Activated T-cell treated with anti-CD3 and anti-CD28 coated beads, Interleukin-2, amount 50 U/mL, for 1 hour (primary cell): ENCODE measurements at regions not wholly inside any gene's neighbourhood (a gene's known extent, or its start where the extent isn't known, plus 50 kb on each side); places are given as distances from the start of the nearest gene placed in this dataset.

Experiments
- DNase-seq: peaks from one replicate; pipeline ENCODE4 v3.0.0-alpha.2; 2020

DNA sequence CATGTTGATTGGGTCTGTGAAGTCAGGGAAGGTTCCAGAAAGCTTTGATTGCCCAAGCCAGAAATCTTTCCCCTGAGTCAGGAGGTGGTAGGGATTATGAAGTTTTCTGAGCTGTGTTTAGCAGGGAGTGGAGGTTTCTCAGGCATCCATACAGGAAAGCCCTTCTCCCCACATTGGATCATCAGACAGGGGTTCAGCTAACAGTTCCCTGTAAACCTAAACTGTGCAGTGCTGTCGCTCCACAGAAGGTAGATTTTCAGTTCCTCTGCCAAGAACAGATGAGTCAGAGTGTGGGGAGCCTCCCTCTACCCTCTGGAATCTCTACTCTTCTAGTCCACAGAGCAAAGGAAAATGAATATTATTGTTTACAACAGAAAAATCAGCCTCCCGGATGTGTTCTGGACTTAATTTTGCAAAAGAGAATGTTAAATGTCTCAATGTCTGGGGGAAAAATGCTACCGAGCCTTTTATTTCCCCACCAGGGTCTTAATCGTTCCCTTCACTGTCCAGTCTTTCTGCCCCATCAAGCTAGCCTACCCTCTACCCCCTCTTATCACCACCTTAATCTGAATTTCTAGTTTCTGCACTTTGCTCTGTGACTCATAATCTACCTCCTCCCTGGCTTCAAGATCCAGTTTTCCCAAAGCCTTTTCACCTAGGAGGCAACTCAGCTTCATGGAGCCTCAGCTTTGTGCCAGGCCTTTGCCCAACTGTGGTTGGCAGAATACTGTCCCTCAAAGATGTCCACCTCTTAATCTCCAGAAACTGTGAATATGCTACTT is 355.6 kb downstream of the PRDM2 start:
- no peak for DNase-seq

DNA sequence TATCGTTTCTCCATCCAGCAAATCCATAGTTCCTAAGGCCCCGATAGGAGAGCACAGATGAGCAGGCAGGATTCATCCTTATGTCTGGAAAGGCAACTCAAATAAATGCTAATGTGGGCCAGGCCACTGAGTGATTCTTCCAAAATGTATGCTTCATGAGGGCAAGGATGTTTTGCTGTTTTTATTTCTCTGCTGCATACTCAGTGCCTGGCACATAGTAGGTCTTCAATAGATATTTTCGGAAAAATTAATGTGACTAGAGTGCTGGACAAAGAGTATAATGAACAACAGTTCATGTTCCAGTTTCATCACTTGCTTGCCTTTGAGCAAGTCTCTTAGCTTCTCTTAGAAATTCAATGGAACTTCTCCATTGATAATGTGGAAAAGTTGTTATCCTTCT is 357.7 kb downstream of the PRDM2 start:
- DNase-seq, result no peak

DNA sequence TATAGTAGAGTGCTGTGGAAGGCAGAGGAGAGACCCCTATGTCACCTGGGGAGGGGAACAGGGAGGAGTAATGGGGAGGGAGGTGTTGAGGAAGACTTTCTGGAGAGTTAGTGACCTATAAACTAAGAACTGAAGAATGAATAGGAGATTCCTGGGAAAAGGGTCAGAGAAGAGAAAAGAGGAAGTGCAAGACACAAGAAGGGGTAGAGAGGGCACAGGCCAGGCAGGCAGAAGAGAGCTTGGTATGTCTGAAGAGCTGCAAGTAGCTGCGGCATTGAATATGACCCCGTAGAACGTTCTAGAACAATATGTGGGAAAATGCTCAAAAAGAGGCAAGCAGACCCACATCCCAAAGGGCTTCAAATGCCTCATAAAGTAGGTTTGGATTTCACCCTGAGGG is 361.2 kb downstream of the PRDM2 start:
- DNase-seq, result no peak

DNA sequence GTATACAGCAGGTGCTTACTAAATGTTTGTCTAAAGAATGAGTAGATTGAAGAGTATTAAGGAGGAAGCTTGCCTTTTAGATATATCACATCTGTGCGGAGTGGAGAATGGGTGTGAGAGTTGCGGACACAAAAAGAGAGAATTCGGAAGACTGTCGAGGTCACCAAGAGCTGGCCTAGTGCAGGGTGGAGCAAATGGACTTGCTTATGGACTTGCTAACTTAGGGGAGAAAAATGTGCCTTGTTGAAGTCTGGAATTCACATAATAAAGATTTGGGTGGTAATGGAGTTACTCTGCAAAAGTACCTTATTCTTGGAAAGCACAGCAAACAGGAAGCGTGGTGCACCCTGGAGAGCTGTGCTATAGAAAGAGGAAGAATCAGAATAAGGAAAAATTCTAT is 361.7 kb downstream of the PRDM2 start:
- no peak for DNase-seq

DNA sequence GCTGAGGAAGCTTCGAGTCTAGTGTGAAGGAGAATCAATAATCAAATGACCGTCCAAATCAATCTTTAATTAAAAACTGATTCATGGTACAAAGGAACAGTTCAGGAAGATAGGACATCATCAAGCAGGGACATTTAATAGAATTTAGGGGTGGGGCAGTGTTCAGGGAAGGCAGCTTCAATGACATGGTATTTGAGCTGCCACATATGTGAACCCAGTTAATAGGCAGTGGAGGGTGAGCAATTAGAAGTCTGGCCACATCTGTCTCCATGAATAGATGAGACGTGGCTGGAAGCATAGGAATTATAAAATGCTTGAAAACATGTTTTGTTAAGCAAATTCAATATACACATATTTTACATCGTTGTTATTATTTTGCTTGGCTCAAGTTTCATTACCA is 362.7 kb downstream of the PRDM2 start:
- DNase-seq, result no peak

DNA sequence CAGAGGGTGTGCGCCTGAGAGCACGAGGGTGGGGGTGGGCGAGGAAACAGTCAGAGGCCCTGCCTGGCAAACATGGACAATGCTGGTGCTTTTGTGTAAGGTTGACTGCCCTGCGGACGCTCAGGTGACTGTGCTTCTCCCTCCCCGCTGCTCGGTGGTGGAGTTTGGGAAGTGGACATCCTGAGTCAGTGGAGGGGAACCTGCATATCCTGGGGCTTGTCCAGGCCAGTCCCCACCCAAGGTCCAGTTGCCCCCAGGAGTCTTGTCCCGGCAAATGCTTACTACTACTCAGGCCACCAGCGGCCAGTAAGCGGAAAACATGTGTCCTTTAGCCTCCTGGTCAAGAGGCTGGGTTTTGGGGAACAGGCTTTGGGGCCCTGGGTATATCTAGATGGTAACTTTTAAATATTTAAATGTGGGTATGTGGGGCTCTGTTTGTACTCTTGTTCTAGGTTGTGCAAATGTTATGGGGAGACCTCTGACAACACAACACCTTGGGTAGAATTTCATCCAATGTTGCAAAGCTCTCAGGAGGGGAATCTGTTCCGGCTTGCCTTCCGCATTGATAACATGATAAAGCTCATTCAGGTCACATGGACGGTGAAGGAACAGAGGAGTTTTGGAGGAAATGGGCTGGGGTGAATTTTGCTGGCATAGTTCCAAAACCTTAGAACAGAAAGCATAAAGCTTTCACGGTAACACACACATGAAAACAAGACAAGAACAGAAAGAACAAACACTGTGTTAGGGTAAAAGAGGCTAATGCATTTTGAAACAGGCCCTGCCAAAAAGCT is 364.9 kb downstream of the PRDM2 start:
- no peak for DNase-seq

DNA sequence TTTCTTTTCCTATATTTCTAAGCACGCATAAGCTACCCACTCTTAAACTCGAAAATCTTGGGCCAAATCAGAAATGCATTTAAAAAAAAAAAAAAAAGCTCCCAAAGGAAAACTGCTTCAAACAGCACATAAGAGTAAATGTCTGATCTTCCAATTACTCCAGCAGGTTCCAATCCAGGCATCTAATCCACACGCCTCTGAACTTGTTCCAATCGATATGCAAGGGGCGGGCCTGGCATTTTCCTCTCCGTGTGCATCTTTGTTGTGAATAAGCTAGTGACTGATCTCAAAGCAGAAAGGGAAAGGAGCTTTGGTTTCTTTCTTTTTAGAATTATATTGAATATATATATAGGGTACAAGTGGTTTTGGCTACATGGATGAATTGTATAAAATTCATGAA is 365.5 kb downstream of the PRDM2 start:
- no peak for DNase-seq

DNA sequence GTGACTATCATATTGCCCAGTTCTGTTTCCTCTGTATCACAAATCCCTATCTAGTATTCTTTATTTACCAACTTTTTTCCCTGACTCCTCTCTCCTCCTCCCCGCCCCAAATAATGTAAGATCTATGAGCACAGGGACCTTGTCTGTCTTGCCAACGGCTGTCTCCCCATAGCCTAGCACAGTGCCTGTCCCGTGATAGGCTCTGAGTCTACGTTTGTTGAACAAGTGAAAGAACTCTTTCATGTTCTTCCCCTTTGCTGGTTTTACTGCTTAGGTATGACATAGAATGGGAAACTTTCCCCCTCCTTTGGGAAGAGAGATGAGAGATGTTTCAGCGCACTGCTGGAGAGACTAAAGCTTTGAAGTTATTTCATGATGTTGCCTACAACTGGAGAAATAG is 367.0 kb downstream of the PRDM2 start:
- no peak for DNase-seq

DNA sequence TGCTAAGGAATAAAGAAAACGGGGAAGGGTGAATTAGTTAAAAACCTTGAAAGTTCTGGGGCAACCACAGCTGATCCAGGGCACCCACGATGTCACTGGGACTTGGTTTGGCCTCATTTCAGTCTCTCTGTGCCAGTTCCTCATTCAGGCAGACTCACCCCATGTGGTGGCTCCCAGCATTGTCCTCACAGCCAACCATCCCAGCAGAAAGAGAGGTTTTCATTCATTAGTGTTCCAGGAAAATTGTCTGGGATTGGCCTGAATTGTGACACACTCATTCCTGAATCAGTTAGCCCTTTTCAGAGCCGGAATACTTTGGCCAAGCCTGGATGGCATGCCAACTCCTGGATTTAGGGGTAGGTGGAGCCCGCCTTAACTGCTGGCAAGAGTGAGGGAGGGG is 367.7 kb downstream of the PRDM2 start:
- no peak for DNase-seq

DNA sequence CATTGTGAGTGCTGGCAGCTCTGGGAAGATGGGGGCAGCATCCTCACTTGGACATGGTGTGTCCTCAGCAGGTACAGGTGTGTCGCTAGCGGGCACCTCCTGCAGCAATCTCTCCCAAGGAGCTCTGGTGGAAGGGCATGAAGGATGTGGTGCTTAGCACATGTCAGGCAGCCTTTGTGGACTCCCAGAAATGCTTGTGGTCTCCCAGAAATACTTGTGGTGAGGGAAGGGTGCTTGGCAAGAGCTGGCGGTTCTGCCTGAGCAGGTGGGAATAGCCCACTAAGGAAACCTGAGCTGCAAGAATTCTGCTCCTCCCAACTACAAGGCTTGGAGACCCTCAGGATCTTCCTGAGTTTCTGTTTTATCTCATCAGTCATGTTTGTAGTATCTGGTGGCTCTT is 371.6 kb downstream of the PRDM2 start:
- no peak for DNase-seq

DNA sequence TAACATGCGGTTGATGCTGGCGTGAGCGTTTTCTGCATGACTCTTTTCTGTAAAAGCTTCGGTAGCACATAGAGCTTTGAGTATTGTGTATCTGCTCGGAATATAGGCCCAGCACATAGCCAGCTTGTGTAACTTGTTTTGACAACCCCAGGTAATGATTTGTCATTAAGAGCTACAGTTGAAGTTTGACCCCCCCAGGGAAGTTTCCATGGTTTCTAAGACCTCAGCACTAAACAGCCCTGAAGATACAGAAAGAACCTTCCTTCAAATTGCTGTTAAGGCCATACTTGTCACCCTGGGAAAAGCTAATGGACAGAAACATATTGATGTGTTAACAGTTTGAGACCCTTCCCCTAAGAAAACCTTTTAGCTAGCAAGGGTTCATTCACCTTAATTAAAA is 380.7 kb downstream of the PRDM2 start:
- DNase-seq, result no peak

DNA sequence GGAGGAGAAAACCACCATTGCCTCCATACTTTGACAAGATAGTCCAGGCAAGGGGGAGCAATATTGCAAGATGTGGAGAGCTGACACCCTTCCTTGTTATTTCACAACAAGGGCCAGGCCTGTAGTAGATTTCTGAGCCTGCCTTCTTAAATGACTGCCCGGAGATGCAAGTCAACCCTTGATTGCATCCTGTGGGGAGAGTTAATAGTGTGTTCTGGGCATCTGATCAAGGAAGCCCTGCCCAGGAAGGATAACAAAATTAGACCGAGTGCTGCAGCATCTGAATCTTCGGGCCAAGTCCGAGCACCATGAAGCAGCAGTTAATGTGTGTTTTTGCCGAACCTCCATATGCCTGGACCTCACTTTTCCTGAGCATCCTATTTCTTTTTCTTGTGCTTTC is 382.3 kb downstream of the PRDM2 start:
- no peak for DNase-seq

DNA sequence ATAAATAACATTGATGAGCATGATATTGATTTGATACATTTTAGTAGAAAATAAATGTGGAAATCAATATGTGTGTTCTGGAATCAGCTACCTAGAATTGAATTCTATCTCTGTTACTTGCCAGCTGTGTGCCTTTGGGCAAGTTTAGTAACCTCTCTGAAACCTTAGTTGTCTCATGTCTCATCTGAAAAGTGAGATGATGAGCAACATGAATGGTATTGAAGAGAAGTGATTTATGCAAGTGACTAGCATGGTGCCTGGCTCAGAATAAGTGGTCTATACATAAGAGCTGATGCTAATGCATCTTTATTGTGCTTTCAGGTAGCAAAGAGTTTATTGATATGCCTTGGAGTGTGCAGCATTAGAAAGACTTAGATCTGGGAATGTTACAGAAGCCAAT is 383.3 kb downstream of the PRDM2 start:
- no peak for DNase-seq

DNA sequence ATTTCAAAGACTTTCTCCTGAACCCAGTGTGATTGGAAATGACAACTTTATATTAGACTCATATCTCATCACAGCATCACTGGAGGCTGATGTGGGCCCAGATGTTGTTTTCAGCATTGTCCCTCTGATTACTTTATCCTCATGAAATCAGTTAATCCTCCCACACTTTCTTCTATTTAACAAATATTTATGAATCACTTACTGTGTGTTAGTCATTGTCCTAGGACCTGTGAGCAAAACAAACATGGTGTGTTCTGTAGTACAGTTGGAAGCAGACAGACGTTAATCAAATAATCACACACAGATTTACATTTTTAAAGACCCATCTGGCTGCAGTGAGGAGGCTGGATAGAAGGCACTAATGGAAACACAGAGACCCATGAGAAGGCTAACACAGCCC is 383.7 kb downstream of the PRDM2 start:
- no peak for DNase-seq

DNA sequence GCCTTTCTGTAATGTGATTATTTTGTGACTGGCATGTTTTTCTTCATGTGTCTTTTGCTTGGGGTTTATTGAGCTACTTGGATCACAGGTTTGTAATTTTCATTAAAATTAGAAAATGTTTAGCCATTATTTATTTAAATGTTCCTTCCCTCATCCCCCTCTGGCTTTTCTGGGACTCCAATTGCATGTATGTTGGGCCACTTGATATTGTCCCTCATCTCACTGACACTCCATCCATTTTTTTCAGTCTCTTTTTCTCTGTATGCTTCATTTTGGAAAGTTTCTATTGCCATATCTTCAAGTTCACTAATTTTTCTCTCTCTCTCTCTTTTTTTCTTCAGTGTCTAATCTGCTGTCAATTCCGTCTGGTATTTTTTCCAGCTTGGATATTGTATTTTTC is 390.1 kb downstream of the PRDM2 start:
- DNase-seq, result no peak

DNA sequence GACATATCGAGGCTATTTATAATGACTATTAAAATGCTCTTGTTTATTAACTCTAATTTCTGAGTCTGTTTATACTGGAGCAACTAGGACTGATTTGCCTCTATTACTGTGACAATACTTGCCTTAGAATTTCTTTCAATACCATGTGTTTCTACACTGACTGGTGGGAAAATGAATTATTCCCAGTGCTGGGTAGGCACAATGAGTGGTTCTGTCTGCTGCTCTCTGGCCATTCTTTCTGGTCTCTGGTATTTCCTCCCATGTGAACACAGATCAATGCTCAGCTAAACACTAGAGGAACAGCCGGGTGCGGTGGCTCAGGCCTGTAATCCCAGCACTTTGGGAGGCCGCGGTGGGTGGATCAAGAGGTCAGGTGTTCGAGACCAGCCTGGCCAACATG is 390.5 kb downstream of the PRDM2 start:
- DNase-seq, result no peak

DNA sequence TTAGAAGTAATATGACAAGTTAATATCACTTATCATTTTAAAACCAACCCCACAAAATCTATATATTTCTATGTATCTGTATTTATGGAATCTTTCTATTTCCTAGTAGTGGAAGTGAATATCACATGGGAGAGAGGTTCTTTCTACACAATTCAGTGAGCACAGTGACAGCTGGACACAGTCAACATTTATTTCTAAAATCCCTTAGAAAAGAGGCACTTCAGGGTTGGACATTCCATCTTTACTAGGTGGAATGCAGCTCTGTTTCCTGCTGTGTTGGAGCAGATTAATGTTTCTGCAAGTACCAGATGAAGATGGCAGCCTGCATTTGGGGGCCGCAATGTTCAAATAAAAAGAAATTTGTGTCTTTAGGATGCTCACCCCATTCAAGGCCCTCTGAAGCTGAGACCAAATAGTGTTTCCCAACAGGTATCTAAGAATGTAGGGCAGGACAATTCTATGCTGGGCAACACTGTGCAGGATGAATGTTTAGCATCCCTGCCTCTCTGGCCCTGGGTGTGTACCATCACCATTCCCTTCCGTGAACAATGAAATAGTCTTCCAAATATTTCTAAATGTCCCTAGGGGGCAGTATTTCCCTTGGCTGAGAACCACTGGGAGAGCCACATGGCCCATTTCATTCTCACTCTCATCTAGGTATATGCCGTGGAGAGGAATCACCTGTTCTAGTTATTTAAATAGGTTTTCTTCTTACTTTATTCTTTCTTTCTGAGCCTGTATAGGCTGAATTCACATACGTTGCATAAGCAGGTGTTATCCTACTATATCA is 394.8 kb downstream of the PRDM2 start:
- no peak for DNase-seq

DNA sequence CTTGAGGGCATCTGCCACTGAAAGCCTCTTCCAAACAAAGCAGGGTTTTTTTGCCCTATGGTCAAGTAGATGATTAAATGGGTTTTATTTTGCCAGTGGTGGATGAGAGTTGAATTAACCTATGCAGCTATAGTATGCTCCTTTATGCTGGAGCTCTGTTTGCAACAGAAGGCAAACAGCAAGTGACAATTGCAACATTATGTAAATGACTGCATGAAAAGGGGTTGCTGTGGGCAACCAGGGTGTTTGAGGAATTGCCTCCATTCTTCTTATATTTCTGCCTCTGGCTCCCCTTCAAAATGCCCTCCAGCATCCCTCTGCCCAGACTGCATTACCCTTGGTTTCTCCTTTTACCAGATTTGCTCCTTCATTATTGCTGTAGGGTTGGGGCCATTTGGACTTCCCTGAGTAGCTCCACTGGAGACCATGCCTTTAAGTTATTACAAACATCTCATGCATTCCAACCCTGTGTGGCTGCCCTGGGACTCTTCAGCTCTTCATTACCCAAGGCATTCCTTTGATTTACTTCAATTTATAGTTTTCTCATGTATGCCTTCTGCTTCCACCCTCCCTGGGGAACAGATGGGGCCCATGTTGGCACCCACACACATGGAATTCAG is 398.4 kb downstream of the PRDM2 start:
- DNase-seq, result no peak

DNA sequence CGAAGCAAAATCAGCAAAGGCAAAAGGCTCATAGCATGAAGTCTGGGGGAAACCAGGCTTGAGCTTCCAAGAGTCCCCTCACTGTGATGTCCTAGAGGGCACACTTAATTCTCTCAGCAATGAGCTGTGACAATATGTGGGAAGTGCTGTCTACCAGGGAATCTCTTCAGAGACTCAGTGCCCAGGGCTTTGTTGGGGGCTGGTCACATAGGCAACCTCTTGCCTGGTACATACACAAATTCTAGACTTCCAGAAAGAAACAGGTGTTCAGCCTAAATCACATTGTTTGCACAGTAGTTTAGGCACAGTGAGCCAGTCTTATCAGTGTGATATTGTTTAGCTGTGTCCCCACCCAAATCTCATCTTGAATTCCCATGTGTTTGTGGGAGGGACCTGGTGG is 400.5 kb downstream of the PRDM2 start:
- no peak for DNase-seq

DNA sequence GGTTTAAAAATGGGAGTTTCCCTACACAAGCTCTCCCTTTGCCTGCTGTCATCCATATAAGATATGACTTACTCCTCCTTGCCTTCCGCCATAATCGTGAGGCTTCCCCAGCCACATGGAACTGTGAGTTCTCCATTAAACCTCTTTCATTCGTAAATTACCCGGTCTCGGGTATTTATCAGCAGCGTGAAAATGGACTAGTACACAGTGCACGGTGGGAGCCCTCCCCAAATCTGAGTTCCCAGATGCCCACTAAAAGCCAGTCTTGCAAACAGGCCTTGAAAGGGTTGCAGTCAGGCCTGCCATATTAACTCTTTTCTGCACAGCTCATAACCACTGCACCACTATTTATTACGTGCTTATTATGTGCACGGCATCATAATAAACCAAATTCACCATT is 400.9 kb downstream of the PRDM2 start:
- no peak for DNase-seq

DNA sequence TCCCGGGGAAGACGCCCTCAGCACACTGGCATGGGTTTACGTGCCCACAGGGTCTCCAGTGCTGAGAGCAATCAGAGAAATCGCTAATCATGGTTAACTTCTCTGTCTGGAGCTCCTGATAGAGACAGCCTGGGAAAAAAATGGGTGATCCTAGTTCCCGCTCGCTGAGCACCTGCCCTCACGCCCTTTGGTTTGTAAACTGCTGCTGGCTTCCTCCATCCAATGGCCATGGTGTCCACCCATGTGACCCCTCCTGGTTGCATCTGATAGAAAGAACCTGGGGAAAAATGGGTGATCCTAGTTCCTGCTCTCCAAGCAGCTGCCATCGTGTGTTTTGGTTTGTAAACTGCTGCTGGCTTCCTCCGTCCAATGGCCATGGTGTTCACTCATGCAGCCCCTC is 402.2 kb downstream of the PRDM2 start:
- DNase-seq, result no peak

DNA sequence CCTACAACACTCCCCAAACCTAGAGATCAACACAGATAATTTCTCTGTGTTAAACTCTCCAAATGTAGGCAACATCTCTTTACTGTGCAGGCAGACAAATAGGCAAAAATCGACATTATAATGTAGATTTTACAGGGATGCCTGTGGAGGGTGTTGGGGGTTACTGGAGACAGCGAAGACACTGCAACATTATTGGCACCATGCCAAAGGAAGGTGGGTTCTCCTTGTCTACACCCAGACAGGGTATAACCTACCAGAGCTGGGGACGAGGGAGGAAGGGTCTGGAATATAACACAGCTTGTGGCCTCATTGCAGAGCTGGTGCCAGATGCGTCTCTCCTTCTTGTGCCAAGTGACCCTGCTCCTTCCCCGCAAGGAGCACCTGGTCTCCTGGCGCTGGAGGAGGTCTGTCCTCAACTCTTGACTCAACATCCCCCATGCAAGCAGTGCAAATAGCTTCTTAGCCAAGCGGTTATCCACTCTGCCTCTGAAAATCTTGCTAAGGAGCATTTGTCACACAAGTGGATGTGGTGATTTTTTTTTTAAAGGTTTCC is 404.0 kb downstream of the PRDM2 start:
- DNase-seq, result no peak

DNA sequence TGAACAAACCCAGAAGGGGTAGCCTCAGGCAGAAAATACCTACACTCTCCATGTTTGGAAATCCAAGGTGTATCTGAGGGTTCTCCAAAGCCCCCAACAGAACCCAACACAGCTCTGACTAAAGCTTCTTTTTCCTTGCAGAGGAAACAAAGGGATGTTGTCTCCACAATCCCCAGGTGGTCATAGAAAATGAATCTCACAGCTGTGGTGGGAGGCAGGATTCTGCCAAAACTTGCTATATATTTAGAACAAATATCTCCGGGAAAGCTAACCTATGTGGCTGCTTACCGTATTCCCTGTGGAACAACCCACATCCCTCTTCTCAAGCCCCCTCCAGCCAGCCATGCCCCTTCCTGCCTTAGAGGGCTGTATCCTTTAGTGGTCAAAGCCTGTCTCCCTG is 406.1 kb downstream of the PRDM2 start:
- no peak for DNase-seq
